Type B pancreatic cell (in vitro differentiated cells): ENCODE measurements at regions not wholly inside any gene's neighbourhood (a gene's known extent, or its start where the extent isn't known, plus 50 kb on each side); places are given as distances from the start of the nearest gene placed in this dataset.

Experiments
- DNase-seq: peaks from one replicate; pipeline ENCODE4 v3.0.0; 2021; ENCODE audit warnings: mixed read lengths; ENCODE audit not compliant: unreplicated experiment; ENCODE audit errors: extremely low spot score
- H3K27ac Mint-ChIP-seq: 2 replicates; pipeline ENCODE4 v1.8.0; 2021; ENCODE audit warnings: mild to moderate bottlenecking, mixed read lengths
- H3K27me3 Mint-ChIP-seq: 2 replicates; pipeline ENCODE4 v1.8.0; 2021; ENCODE audit warnings: mixed read lengths
- H3K36me3 Mint-ChIP-seq: 2 replicates; pipeline ENCODE4 v1.8.0; 2021; ENCODE audit warnings: mixed read lengths
- H3K4me1 Mint-ChIP-seq: one replicate; pipeline ENCODE4 v1.8.0; 2021; ENCODE audit warnings: mixed read lengths; ENCODE audit not compliant: unreplicated experiment
- H3K4me3 Mint-ChIP-seq: 2 replicates; pipeline ENCODE4 v1.8.0; 2021; ENCODE audit warnings: mild to moderate bottlenecking, mixed read lengths
- H3K9me3 Mint-ChIP-seq: 2 replicates; pipeline ENCODE4 v1.8.0; 2021; ENCODE audit warnings: mixed read lengths
- CTCF ChIP-seq: fragments of 200-600 bp; sonication (generic); conservative IDR thresholded peaks from 2 replicates; pipeline ENCODE4 v1.5.0; 2021; ENCODE audit warnings: antibody characterized with exemption, mild to moderate bottlenecking

GRCh38 chr3:176958560-176958959 lies 238.7 kb downstream of the TBL1XR1 start:
- Mint-ChIP-seq H3K4me1 (peaks cover 12% of the 10 kb centered on the region), H3K9me3 (peaks cover 5% of the 10 kb centered on the region), H3K36me3 (peaks cover 5% of the 10 kb centered on the region), H3K27ac (no peak overlapping the region), H3K4me3 (no peak overlapping the region), H3K27me3 (no peaks in the 10 kb centered on the region)
- no peak for TF ChIP-seq CTCF
- DNase-seq: no peak

GRCh38 chr3:176954517-176954916 lies 242.8 kb downstream of the TBL1XR1 start:
- Mint-ChIP-seq H3K4me3 (no peak overlapping the region), H3K9me3 (no peaks in the 10 kb centered on the region), H3K36me3 (no peaks in the 10 kb centered on the region), H3K4me1 (peaks cover 21% of the 10 kb centered on the region), H3K27me3 (no peaks in the 10 kb centered on the region), H3K27ac (no peak overlapping the region)
- DNase-seq: no peak
- TF ChIP-seq CTCF: no peak

GRCh38 chr3:176953106-176954060 lies 243.9 kb downstream of the TBL1XR1 start:
- H3K27ac Mint-ChIP-seq: no peak overlapping the region
- TF ChIP-seq CTCF: no peak
- no peaks in the 10 kb centered on the region for H3K9me3 Mint-ChIP-seq
- H3K27me3 Mint-ChIP-seq: no peaks in the 10 kb centered on the region
- peaks cover 21% of the 10 kb centered on the region for H3K4me1 Mint-ChIP-seq
- no peak overlapping the region for H3K4me3 Mint-ChIP-seq
- H3K36me3 Mint-ChIP-seq: no peaks in the 10 kb centered on the region
- DNase-seq: no peak

- no peak for DNase-seq
- Mint-ChIP-seq H3K9me3 (no peaks in the 10 kb centered on the region), H3K27ac (no peak overlapping the region), H3K4me3 (no peak overlapping the region), H3K36me3 (no peaks in the 10 kb centered on the region), H3K4me1 (peaks cover 21% of the 10 kb centered on the region), H3K27me3 (no peaks in the 10 kb centered on the region)
- TF ChIP-seq CTCF: no peak
Measured at GRCh38 chr3:176951586-176952292, 245.5 kb downstream of the TBL1XR1 start.

- H3K9me3 Mint-ChIP-seq: no peaks in the 10 kb centered on the region
- DNase-seq: no peak
- H3K4me1 Mint-ChIP-seq: peaks cover 21% of the 10 kb centered on the region
- no peak overlapping the region for H3K27ac Mint-ChIP-seq
- no peaks in the 10 kb centered on the region for H3K36me3 Mint-ChIP-seq
- H3K27me3 Mint-ChIP-seq: no peaks in the 10 kb centered on the region
- TF ChIP-seq CTCF: no peak
- H3K4me3 Mint-ChIP-seq: no peak overlapping the region
Measured at GRCh38 chr3:176951144-176951543, 246.1 kb downstream of the TBL1XR1 start.
